HepG2 (cell line): ENCODE measurements at regions not wholly inside any gene's neighbourhood (a gene's known extent, or its start where the extent isn't known, plus 50 kb on each side); places are given as distances from the start of the nearest gene placed in this dataset.
A peak's percentile ranks its signal among the peaks of the same experiment; 100 is the strongest.

ENCODE experiments used
- CEBPB ChIP-seq: IDR thresholded peaks from 2 replicates; pipeline ENCODE4 v1.6.1; 2011; ENCODE audit warnings: low read depth, low read length, improper control_type of control experiment, borderline replicate concordance
- DMAP1 ChIP-seq: IDR thresholded peaks from 2 replicates; pipeline ENCODE4 v1.6.1; 2016
- FOXA1 ChIP-seq, 2 experiments: fragments of 450-650 bp in 1 of 2; sonication (generic) in 1 of 2; formaldehyde crosslinking in 1 of 2; IDR thresholded peaks; 2 replicates each; pipeline versions ENCODE4 v1.4.0 to v1.6.1; 2016 to 2020; ENCODE audit warnings: missing genetic modification reagents in 1 of 2
- JUND ChIP-seq: sonication (generic); formaldehyde crosslinking; IDR thresholded peaks from 2 replicates; pipeline ENCODE4 v1.8.0; 2022; ENCODE audit warnings: mild to moderate bottlenecking, missing genetic modification reagents
- MAFF ChIP-seq: IDR thresholded peaks from 2 replicates; pipeline ENCODE4 v1.6.1; 2011; ENCODE audit warnings: low read depth, low read length, improper control_type of control experiment
- MAZ ChIP-seq, 2 experiments: sonication (generic) in 1 of 2; formaldehyde crosslinking in 1 of 2; IDR thresholded peaks; 2 replicates each; pipeline versions ENCODE4 v1.5.0 to v1.6.1; 2012 to 2020; ENCODE audit warnings: low read depth in 2 of 2, mild to moderate bottlenecking in 2 of 2, borderline replicate concordance in 1 of 2, improper control_type of control experiment in 1 of 2, low read length in 1 of 2, missing genetic modification reagents in 1 of 2, moderate library complexity in 1 of 2
- NAIF1 ChIP-seq: sonication (generic); formaldehyde crosslinking; IDR thresholded peaks from 2 replicates; pipeline ENCODE4 v1.5.0; 2020; ENCODE audit warnings: mild to moderate bottlenecking, missing genetic modification reagents, borderline replicate concordance
- NFKBIZ ChIP-seq: IDR thresholded peaks from 2 replicates; pipeline ENCODE4 v1.6.1; 2018; ENCODE audit warnings: missing genetic modification reagents, missing compliant biosample characterization
- NFRKB ChIP-seq: fragments of 450-650 bp; IDR thresholded peaks from 2 replicates; pipeline ENCODE4 v1.6.1; 2017
- NR2C2 ChIP-seq: sonication (generic); formaldehyde crosslinking; IDR thresholded peaks from 2 replicates; pipeline ENCODE4 v1.4.0; 2020; ENCODE audit warnings: missing genetic modification reagents, mild to moderate bottlenecking, moderate library complexity, borderline replicate concordance
- RARA ChIP-seq: IDR thresholded peaks from 2 replicates; pipeline ENCODE4 v1.6.1; 2016; ENCODE audit warnings: missing genetic modification reagents, missing compliant biosample characterization
- SALL2 ChIP-seq: sonication (generic); formaldehyde crosslinking; IDR thresholded peaks from 2 replicates; pipeline ENCODE4 v1.8.1; 2023; ENCODE audit warnings: mild to moderate bottlenecking, missing genetic modification reagents, inconsistent platforms
- YEATS4 ChIP-seq: sonication (generic); formaldehyde crosslinking; IDR thresholded peaks from 2 replicates; pipeline ENCODE4 v1.4.0; 2020; ENCODE audit warnings: missing genetic modification reagents, borderline replicate concordance
- ZBTB42 ChIP-seq: sonication (generic); formaldehyde crosslinking; IDR thresholded peaks from 2 replicates; pipeline ENCODE4 v1.5.0; 2020; ENCODE audit warnings: mild to moderate bottlenecking, missing genetic modification reagents
- ZNF354B ChIP-seq: sonication (generic); formaldehyde crosslinking; IDR thresholded peaks from 2 replicates; pipeline ENCODE4 v1.8.0; 2022; ENCODE audit warnings: mild to moderate bottlenecking, missing genetic modification reagents
- ZNF496 ChIP-seq: sonication (generic); formaldehyde crosslinking; IDR thresholded peaks from 2 replicates; pipeline ENCODE4 v1.8.1; 2023; ENCODE audit warnings: mild to moderate bottlenecking, moderate library complexity, missing genetic modification reagents; ENCODE audit not compliant: insufficient replicate concordance
- TF ChIP-seq, protein P1 (sequence below): sonication (generic); formaldehyde crosslinking; IDR thresholded peaks from 2 replicates; pipeline ENCODE4 v1.5.0; 2020; ENCODE audit warnings: mild to moderate bottlenecking, missing genetic modification reagents, moderate library complexity
- TF ChIP-seq, protein P2 (sequence below): sonication (generic); formaldehyde crosslinking; IDR thresholded peaks from 2 replicates; pipeline ENCODE4 v1.4.0; 2020; ENCODE audit warnings: mild to moderate bottlenecking, missing genetic modification reagents
- TF ChIP-seq, protein P3 (sequence below): IDR thresholded peaks from 2 replicates; pipeline ENCODE4 v1.6.1; 2016
- TF ChIP-seq, protein P4 (sequence below): sonication (generic); formaldehyde crosslinking; IDR thresholded peaks from 2 replicates; pipeline ENCODE4 v1.9.0; 2021; ENCODE audit warnings: missing genetic modification reagents, mild to moderate bottlenecking, borderline replicate concordance
- TF ChIP-seq, protein P5 (sequence below): sonication (generic); formaldehyde crosslinking; IDR thresholded peaks from 2 replicates; pipeline ENCODE4 v1.4.0; 2020; ENCODE audit warnings: missing genetic modification reagents, low read depth, mild to moderate bottlenecking, borderline replicate concordance
- TF ChIP-seq, protein P6 (sequence below): sonication (generic); formaldehyde crosslinking; IDR thresholded peaks from 2 replicates; pipeline ENCODE4 v1.5.1; 2020; ENCODE audit warnings: missing genetic modification reagents, mild to moderate bottlenecking, borderline replicate concordance

DNA sequence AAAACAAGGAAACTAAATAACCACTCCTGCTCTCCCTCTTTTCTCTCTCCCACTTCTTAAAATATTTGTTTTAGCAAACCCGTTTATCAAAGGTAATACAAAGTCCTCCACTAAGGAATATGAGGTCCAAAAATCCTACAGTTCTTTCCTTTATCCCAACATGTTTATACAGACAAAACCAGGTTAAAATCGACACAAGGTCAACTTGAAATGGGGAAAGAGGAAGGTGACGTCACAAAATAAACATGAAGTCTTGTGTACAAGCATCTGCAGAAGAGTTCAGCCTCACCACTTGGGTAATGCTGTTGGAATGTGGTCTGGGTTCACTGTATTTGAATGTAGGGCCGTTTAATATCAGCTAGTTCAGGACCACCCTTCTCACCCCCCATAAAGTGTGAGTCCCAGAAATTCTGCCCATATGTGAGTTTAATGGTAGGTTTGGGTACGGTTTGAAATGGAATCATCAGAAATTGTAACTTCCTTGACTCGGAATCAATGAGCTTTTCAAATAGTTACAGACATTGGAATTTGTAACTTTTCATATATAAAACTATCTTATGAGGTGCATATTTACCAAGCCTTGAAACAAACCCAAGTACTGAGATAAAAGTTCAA lies 120.0 kb upstream of the SLC38A2 start (continued):
- TF ChIP-seq JUND (CRISPR knock-in tag) (peak; percentile 99), MAFF (no peak), CEBPB (peak; percentile 90), NFKBIZ (CRISPR knock-in tag) (peak; percentile 95), SALL2 (CRISPR knock-in tag) (no peak; the same call in 1 of the 2 replicates), NFRKB (no peak), MAZ (IDR thresholded peaks at IDR 0.05; ENCODE audit: borderline replicate concordance, low read depth, low read length) (no peak), MAZ (CRISPR knock-in tag; IDR thresholded peaks at IDR 0.05; ENCODE audit: low read depth) (no peak), NR2C2 (peak; percentile 79), ZNF354B (CRISPR knock-in tag) (no peak), DMAP1 (peak; percentile 67), NAIF1 (CRISPR knock-in tag) (no peak), YEATS4 (CRISPR knock-in tag) (peak; percentile 75; the same call in 1 of the 2 replicates), RARA (CRISPR knock-in tag) (peak; percentile 99), FOXA1 (IDR thresholded peaks at IDR 0.05) (peak; percentile 99), FOXA1 (CRISPR knock-in tag; IDR thresholded peaks at IDR 0.05) (peak; percentile 100), ZBTB42 (no peak), ZNF496 (CRISPR knock-in tag) (no peak)
- TF ChIP-seq, protein P1, sequence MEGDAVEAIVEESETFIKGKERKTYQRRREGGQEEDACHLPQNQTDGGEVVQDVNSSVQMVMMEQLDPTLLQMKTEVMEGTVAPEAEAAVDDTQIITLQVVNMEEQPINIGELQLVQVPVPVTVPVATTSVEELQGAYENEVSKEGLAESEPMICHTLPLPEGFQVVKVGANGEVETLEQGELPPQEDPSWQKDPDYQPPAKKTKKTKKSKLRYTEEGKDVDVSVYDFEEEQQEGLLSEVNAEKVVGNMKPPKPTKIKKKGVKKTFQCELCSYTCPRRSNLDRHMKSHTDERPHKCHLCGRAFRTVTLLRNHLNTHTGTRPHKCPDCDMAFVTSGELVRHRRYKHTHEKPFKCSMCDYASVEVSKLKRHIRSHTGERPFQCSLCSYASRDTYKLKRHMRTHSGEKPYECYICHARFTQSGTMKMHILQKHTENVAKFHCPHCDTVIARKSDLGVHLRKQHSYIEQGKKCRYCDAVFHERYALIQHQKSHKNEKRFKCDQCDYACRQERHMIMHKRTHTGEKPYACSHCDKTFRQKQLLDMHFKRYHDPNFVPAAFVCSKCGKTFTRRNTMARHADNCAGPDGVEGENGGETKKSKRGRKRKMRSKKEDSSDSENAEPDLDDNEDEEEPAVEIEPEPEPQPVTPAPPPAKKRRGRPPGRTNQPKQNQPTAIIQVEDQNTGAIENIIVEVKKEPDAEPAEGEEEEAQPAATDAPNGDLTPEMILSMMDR (CRISPR knock-in tag): 0 out of 2 replicates have a peak, but pooled peaks have one; percentile 6
- TF ChIP-seq, protein P2, sequence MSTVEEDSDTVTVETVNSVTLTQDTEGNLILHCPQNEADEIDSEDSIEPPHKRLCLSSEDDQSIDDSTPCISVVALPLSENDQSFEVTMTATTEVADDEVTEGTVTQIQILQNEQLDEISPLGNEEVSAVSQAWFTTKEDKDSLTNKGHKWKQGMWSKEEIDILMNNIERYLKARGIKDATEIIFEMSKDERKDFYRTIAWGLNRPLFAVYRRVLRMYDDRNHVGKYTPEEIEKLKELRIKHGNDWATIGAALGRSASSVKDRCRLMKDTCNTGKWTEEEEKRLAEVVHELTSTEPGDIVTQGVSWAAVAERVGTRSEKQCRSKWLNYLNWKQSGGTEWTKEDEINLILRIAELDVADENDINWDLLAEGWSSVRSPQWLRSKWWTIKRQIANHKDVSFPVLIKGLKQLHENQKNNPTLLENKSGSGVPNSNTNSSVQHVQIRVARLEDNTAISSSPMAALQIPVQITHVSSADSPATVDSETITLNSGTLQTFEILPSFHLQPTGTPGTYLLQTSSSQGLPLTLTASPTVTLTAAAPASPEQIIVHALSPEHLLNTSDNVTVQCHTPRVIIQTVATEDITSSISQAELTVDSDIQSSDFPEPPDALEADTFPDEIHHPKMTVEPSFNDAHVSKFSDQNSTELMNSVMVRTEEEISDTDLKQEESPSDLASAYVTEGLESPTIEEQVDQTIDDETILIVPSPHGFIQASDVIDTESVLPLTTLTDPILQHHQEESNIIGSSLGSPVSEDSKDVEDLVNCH (CRISPR knock-in tag): no peak
- TF ChIP-seq, protein P3, sequence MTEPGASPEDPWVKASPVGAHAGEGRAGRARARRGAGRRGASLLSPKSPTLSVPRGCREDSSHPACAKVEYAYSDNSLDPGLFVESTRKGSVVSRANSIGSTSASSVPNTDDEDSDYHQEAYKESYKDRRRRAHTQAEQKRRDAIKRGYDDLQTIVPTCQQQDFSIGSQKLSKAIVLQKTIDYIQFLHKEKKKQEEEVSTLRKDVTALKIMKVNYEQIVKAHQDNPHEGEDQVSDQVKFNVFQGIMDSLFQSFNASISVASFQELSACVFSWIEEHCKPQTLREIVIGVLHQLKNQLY: peak; percentile 62; the same call in 1 of the 2 replicates
- TF ChIP-seq, protein P4, sequence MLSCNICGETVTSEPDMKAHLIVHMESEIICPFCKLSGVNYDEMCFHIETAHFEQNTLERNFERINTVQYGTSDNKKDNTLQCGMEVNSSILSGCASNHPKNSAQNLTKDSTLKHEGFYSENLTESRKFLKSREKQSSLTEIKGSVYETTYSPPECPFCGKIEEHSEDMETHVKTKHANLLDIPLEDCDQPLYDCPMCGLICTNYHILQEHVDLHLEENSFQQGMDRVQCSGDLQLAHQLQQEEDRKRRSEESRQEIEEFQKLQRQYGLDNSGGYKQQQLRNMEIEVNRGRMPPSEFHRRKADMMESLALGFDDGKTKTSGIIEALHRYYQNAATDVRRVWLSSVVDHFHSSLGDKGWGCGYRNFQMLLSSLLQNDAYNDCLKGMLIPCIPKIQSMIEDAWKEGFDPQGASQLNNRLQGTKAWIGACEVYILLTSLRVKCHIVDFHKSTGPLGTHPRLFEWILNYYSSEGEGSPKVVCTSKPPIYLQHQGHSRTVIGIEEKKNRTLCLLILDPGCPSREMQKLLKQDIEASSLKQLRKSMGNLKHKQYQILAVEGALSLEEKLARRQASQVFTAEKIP (CRISPR knock-in tag): no peak
- TF ChIP-seq, protein P5, sequence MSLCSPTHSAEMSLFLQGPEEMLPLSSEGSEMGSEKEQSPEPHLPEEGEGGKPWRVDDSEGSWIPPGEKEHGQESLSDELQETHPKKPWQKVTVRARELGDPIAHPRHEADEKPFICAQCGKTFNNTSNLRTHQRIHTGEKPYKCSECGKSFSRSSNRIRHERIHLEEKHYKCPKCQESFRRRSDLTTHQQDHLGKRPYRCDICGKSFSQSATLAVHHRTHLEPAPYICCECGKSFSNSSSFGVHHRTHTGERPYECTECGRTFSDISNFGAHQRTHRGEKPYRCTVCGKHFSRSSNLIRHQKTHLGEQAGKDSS (CRISPR knock-in tag): peak; percentile 69; the same call in 1 of the 2 replicates
- TF ChIP-seq, protein P6, sequence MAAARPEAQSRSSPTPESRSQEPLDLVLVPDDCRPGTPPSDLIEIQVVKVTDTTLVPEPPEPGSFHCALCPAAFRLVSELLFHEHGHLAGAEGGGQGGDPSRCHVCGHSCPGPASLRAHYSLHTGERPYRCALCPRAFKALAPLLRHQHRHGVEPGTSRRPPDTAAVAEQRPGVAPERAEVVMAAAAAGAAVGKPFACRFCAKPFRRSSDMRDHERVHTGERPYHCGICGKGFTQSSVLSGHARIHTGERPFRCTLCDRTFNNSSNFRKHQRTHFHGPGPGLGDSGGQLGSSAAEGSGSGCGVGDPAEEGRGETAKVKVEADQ (CRISPR knock-in tag): no peak
